Umbilical cord (tissue), 1 donor: ENCODE measurements at regions not wholly inside any gene's neighbourhood (a gene's known extent, or its start where the extent isn't known, plus 50 kb on each side); places are given as distances from the start of the nearest gene placed in this dataset.
"Not testable (repeated sequence)": the region's sequence is repeated elsewhere in the genome, so short reads cannot be mapped to it uniquely, and the experiment has no call there.

Experiments
- DNase-seq: peaks from one replicate; pipeline ENCODE4 v3.0.0-alpha.2; 2015; ENCODE audit warnings: low spot score

DNA sequence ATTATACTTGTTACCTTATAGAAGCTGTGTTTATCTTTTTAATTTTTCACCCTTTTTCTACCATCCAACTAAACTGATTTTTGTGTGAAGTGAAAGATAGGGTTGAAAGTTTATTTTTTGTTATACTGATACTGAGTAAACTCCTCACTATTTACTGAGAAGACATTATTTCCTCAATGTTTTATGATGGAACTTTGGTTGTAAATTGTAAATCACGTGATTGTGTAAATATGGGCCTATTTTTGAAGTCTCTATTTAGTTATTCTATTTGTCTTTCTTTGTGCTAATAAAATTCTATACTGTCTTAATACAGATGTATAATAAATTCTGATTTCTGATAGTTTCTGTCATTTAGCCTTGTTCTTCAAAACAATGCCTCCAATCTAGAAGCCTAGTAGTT lies 697.2 kb upstream of the SLC8A1 start:
- DNase-seq = no peak

DNA sequence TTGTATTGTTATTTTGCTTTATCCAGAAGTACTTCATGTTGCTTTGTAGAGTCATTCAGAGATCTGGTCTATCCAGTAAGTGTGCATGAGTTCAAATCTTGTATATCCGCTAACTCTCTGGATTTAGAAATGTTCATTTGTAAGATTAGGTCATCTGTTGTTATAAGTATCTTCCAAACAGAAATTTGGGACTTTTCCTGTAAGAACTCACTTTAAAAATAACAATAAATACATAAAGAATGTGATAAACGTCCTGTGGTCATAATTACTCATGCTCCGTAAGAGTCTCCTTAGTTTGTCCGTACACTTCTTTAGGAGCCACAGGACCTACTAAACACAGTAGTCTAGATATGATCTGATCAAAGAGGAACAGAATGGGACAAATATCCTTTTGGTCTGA lies 699.9 kb upstream of the SLC8A1 start:
- DNase-seq = no peak

DNA sequence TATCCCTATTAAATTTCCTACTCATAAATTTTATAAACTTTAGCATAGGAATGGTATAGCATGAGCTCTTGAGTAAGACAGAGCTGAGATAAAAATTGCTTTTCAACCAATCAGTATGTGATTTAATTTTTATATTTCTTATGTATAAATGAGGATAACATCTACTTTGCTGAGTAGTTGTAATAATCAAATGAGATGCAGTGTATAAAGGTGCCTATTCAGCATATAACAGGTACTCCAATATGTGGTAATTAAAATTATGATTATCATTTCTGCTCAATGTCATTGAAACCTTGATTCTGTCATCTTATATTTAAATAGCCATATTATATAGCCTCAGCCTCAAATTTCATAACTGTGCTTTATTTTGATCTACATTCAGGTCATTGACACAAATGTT lies 700.4 kb upstream of the SLC8A1 start:
- DNase-seq = no peak

DNA sequence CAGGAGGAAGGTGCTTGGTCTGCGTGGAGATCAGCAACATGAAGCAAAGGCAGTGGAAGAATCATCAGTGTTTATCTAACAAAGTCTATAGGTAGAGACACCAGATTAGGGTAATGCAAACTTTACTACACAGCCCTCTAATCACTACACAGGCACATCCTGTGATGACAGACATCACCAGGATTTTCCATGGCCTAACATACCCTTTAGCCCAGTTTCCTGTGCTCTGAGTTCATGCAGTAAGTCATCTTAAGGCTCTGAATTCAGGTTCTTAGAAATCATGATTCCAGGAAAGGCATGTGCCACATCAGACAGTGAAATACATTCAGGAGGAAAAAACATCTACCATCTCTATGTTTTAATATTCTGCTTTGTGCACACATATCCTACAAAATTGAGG lies 708.5 kb upstream of the SLC8A1 start:
- DNase-seq = peak; percentile 25

DNA sequence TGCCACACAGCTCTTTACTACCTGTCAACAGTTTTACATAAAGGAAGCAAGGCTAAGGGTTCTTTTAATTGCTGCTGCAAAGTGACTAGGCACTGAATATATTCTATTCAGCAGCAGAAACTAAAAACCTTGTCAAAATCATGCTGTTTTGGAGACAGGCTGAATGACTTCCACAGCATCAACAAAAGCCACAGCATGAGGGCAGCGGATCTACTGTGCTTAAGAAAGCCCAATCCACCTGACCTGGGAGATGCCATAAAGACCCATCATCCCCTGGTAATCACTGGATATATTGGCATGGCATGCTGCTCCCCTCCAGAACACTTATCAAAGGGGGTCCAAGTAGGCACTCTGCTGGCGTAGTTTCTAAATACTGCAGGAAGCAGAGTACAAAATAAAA lies 715.1 kb upstream of the SLC8A1 start:
- DNase-seq = no peak

DNA sequence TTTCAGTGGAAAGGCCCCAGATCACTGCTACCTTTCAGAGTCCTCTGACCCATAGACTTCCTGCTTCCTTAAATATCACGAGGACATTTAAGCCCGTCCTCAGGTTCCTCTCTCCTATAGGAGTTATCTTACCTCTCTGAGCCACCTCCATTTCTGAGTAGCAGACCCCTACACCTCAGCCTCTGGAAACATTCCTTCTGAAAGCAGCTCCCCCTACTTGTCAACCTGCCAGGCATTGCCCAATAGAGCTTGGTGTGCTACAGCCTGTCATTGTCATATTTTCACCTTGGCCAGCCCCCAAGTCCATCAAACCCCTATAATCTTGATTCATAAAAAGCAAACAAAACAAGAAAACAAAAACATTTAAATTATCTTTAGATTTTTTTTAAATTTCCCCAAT lies 717.9 kb upstream of the SLC8A1 start:
- DNase-seq = no peak

DNA sequence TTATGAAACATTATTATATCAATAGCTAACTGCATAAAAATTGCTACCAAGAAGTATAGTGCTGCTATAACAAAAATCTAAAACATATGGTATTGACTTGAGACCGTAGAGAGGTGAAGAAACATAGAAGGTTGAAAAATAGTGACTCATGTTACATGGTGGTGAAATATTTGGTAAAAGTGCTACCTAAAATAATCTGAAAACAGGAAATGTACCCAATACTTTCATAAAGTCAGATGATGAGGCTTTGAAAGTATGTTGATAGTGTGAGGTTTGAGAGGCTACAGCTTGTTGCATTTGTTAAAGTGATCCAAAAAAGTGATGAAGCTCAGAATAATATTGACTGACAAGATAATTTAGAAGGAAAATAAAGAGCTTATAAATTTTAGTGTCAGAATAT lies 718.7 kb upstream of the SLC8A1 start:
- DNase-seq = no peak

DNA sequence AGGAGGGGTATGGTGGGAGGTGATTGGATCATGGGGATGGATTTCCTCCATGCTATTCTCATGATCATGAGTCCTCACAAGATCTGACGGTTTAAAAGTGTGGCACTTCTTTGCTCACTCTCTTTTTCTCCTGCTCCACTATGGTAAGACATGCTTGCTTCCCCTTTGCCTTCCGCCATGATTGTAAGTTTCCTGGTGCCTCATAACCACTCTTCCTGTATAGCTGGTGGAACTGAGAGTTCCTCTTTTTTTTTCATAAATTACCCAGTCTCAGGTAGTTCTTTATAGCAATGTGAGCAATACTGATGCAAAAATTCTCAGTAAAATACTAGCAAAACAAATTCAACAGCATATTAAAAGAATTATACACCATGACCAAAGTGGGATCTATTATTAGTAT lies 728.5 kb upstream of the SLC8A1 start:
- DNase-seq = no peak

DNA sequence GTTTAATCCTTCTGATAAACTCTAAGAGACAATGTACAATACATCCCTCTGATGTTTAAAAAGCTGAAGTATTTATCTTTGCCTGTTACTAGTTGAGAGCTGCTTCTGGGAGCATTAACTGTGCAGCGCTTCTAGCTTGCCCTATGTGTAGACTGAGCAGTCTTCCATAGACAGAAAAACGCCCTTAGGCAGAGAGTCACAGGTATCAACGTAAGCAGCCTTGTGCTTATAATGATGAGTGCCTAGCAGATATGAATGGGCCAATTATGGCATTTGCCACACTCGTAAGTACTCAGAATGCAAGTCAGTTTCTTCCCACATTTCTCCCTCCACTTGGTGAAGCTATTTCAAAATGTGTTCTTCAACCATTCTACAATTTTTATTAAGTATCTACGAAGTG lies 731.1 kb upstream of the SLC8A1 start:
- no peak for DNase-seq

DNA sequence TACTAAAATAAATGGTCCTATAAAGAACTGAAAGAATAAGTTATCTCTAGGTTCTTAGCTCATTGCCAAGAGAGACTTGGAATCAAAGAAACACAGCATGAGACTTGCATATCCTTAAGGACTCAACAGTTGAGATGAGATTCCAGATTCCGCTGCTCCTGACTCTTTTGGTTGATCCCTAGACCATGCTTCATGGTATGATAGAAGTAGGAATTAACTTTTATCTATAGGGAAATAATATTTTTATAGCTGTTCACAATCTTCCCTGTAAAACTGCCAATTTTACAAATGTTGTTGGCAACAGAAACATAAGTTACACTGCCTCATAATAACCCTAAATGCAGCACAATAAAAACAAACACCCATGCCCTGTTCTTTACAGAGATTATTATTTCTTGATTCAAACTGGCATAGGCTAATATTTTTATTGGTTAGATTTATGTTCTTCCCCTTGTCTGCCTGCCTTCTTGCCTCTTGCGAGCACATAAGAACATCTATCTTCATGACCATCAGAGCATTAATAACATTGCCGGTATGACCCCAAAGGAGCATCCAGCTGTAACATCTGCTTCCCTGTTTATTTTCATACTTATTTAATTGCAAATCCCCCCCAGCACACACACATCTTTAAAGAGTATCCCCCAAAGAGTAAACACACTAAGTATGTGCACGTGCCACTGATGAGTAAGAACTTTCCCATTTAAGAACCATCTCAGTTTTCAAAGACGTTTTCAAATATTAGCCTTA lies 735.7 kb upstream of the SLC8A1 start:
- peak; percentile 97 for DNase-seq

DNA sequence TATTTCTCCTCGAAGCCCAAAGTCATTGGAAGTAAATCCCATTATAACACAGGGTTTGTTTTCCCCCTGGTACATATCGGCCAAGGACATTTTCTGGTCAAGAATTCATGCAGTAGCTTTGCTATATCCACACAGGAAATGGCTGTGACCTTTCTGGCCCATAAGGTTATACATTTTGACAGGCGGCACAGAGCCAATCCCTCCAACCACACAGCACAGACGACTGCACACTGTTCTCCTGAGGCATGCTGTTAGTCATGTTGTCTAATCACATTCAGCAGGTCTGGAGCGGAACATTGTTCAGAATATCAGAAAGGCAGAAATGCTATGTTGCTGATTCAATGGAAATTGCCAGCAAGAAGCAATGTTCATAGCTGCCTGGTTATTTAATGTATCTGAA lies 742.3 kb upstream of the SLC8A1 start:
- peak; percentile 40 for DNase-seq

DNA sequence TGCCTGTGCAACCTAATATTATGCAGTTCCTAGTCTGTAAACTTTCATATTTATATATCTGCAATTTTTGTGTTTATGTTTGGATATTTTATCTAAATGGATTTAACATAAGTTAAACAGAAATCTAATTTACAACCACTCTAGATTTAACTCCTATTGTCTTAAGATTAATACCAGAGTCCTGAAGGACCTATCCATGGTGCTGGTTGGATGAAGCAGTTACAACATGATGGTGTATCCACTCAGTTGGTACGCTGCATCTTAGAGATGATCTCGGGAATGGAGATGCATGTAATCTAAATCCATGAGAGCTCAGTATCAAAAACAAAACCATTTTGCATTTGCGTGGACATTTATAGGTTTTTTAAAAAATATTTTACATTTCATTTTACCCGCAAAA lies 745.9 kb upstream of the SLC8A1 start:
- DNase-seq = peak; percentile 10

DNA sequence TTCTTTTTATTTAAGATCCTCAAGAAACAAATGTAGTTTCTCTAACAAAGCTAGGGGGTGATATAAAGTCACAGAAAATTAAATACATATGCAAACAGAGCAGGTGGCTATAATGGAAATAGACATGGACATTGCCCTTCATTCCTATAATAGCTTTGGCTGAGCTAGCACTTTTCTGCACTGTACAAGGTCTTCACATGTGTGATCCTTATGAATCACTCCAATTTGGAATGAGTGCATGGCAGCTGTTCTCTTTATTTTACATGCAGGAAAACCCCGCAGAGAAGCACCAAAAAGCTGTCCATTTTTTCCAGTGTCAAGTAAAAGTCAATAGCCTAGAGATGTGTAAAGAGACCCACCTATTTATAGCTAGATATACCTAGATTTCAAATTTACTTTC lies 747.4 kb upstream of the SLC8A1 start:
- no peak for DNase-seq

DNA sequence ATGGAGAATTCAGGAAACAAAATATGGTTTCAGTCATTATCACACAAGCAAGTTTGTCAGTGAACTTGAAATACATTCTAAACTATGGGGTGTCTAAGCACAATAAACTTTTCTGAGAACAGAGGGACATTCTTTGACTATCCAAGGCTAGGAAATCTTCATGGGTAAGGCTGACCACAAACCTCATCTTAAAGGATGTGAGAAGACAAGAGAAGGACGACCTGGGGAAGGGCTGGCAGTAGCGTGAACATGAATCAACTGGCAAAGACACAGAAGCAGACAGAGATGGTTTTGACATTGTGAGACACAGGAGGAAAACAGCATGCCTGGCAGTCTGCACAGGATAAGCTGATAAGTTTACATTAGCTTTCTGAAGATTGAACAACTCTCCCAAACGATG lies 752.4 kb upstream of the SLC8A1 start:
- no peak for DNase-seq

DNA sequence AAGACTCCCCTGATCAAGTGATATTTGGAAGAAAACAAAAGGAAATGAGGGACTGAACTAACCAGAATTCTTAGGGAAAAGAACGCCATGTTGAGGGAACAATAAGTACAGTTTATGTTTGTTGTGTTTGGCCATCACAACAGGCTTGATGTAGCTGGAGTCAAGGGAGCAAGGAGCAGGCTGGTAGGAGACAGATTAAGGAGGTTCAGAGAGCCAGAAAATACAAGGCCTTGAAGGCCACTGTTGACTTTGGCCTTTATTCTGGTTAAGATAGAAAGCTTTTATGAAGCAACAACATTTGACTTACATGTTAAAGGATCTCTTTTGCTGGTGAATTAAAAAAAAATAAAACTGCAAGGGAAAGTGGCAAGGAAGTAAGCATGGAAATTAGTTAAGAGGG lies 754.1 kb upstream of the SLC8A1 start:
- DNase-seq = no peak

DNA sequence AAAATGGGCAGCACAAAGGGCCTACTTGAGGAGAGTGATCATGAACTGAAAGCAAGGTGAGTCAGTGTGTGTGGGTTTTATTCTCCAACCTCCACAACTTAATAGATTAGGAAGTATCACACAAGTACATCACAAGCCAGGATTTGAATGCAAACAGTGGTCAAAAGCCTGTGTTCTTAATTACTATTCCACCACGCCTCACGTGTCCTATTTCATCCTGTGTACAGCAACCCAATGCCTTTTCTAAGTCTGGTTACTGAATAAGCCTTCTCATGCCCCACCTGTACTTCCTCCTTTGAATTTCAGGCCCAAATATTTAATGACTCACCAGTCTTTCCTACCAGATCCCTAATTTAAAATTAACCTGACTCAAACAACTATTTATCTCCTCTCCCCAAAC lies 755.7 kb upstream of the SLC8A1 start:
- no peak for DNase-seq

DNA sequence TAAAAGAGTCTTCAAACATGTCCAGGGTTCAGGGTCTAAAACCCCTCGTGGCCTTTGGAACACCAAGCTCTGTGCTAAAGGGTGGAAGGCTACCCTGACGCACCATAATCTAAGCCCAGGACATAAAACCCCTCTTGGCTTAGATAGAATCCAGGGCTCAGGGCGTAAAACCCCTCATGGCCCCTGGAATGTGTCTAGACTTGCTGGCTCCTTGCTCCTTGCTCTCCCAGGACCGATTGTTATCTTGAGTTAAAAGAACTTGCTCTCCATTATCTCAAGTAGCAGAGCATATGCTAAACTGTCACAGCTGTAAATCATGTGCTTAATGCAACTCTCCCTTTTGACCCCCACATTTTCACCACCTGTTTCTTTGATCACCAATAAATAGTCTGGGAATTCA lies 758.1 kb upstream of the SLC8A1 start:
- DNase-seq = not testable (repeated sequence)

DNA sequence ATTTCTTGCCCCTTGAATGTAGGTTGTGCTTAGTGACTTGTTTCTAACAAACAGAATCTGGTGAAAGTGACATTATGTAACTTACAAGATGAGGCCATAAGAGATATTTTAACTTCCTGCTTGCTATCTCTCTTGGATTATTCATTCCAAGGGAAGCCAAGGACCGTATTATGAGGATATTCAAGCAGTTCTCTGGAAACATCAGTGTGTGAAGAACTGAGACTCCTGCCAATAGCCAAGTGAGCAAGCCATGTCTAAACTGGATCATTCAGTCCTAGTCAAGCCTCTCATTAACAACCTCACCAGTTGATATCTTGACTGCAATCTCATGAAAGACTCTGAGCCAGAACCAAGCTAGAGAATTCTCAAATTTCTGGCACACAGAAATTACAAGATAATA lies 765.1 kb upstream of the SLC8A1 start:
- no peak for DNase-seq

DNA sequence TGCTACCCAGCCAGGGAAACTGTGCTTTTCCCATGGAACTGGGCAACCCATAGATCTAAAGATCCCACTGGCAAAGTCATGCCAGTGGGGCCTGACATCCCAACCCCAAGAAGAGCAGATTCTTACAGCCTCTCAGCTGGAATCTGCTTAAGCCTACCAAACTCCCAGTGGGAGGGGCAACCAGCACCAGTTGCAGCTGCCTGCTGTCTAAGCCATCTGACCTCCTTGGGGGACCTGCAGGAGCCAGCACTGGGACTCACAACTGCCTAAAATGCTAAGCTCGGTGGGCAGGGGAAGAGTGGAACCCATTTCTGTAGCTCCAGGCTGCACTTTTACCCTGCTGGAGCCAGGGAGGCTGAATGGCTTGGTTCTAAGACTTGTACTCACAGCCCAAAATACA lies 770.7 kb upstream of the SLC8A1 start:
- no peak for DNase-seq

DNA sequence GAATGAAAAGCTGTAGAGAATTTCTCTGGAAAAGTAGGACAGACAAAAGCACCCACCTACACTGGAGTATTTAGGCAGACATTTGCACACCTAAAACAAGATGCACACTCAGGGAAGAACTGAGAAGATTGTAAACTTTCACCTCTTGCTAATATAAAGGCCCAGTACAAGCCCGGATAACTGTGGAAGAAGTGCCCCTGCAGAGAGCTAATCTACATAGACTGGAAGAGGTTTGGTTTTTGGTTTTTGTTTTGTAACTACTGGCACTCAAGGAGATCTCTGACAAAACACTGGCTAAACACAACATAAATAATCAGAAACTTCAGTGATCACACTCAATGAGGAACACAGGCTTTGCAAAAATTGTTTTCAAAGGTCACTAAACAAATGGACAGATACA lies 782.2 kb upstream of the SLC8A1 start:
- DNase-seq = no peak

DNA sequence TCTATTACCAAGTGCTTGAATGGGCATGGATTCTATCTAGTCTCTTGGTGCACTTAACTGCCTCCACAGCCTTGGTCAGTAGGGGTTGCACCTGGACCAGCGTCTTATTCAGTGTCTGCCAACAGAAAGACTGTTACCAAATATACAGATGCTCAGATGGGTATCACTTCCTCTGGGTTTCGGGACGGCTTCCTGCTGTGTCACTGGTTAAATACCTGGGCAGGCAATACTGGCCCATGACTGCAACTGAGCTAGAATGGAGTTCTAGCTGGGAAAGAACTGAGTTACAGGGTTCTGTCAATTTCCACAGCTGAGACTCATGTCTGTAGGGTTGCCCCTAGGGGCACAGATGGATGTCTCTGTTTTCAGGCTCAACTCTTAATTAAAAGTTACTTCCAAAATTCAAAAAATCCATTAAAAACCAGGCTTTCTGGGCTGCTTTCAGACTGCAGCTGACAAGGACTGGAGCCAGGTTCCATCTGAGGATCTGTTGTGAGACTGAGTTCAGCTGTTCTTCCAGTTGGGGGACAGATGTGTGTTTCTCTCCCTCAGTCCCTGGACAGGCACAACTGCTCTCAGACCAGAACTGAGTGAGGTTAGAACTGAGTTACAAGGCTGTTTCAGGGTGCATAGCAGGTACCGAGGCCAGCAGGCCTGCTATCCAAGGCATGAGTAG lies 789.6 kb upstream of the SLC8A1 start:
- DNase-seq = no peak

DNA sequence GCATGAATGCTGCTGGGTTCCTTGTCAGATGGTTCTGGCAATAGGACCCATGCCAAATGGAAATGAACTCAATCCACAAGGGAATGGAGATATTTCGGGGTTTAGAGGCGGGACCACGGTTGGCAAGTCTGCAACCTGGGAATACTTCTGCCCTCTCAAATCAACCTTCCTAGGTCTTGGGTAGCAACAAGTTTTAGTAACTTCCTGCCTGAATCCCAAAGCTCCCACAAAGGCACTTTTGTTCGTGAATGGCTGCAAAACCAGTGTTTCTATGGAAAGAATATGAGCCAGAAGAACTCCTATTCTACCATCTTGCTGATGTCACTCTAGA lies 790.1 kb upstream of the SLC8A1 start:
- DNase-seq = no peak

DNA sequence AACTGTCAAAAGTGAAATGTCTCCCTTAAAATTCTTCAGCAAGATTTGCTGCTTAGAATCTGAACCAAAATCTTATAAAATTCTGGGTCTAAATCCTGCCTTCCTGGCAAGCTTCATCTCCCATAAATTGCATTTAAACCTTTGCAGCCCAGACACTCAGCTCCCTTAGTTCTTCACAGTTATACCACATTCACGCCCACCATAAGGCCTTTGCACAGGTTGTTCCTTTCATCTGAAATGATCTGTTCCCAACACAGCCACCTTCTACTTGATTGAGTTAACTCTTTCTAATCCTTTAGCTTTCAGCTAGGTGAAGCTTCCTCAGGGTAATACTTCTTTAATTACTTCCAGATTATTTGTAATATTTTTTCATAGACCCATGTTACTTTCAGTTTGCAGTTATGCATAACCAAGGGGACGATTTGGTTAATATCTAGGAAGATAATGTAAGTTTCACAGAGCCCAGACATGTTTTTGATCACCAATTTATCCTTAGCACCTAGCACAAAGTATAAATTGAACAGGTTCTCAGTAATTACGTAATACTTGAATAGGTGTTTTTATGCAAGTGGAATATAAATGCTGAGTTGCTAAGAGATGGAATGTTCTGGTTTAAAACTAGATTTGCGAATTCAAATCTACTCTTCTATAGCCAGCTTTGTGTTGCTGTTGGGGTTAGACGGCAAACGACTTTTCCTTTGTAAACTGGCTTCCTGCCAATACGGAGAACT lies 779.7 kb upstream of the PKDCC start:
- DNase-seq = peak; percentile 34
